ENCODE measurements at regions not wholly inside any gene's neighbourhood (a gene's known extent, or its start where the extent isn't known, plus 50 kb on each side); places are given as distances from the start of the nearest gene placed in this dataset.

DNA sequence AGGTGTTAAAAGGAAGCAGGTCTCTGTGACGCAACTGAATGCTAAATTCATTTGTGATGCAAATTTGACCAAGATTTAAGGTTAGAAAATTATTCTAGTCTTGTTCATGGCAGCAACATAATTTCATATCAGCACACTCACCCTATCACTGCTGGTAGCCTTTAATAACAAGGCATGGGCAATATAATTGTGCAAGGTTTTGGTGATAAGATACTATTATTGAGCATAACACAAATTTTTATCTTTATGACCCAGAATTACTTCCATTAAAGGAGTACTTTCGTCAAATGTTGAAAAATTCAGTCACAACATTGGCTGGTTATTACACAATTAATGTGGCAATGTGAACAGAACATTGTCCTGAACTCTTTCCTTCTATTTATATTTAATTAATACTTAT is 96.0 kb upstream of the PAM start:
- Histone ChIP-seq H3K79me2 (ENCODE audit: control insufficient read depth, insufficient read depth, low read length) (no peaks in the 10 kb centered on the region), H3K36me3 (ENCODE audit: control insufficient read depth in 2 of 2, extremely low read depth in 1 of 2, insufficient read depth in 2 of 2, low read length in 2 of 2) (no peaks in the 10 kb centered on the region), H3K9me3 (ENCODE audit: control insufficient read depth, low read depth, low read length) (no peaks in the 10 kb centered on the region), H4K20me1 (ENCODE audit: control insufficient read depth, extremely low read depth, insufficient read depth, low read length) (no peaks in the 10 kb centered on the region), H3K9me1 (ENCODE audit: control insufficient read depth, extremely low read depth, insufficient read depth, low read length) (no peaks in the 10 kb centered on the region), H3K4me3 (ENCODE audit: control insufficient read depth in 2 of 3, extremely low read depth in 1 of 3, insufficient read depth in 2 of 3, low read depth in 1 of 3, low read length in 3 of 3) (no peak overlapping the region), H3K9ac (ENCODE audit: control insufficient read depth, extremely low read depth, insufficient read depth, low read length) (no peak overlapping the region), H3K4me2 (ENCODE audit: control insufficient read depth, extremely low read depth, insufficient read depth, low read depth, low read length) (no peak overlapping the region), H3K4me1 (ENCODE audit: control insufficient read depth, extremely low read depth, insufficient read depth, low read length) (peaks cover 4% of the 10 kb centered on the region), H3K27me3 (ENCODE audit: control insufficient read depth, extremely low read depth, insufficient read depth, low read length) (no peaks in the 10 kb centered on the region), H3K27ac (ENCODE audit: control insufficient read depth, insufficient read depth, low read length) (no peak overlapping the region), H2AFZ (ENCODE audit: control insufficient read depth, low read length) (no peak overlapping the region)
- dilution Hi-C loops (cut with MboI; ENCODE audit: extremely low pct_ligation_motif_present, low sequenced_read_pairs) = no loop called here
- FAIRE-seq (no peak), DNase-seq (ENCODE audit: low read depth, low spot score) (no peak)
- no peak for TF ChIP-seq EZH2 (IDR thresholded peaks at IDR 0.05; ENCODE audit: low read length)

GRCh38 chr5:102660111-102660510 is 95.0 kb upstream of the PAM start:
- no peak for FAIRE-seq

More at GRCh38 chr5:102660111-102660510, 95.0 kb upstream of the PAM start:
- Histone ChIP-seq H2AFZ (ENCODE audit: control insufficient read depth, low read length) (no peak overlapping the region), H3K4me2 (ENCODE audit: control insufficient read depth, extremely low read depth, insufficient read depth, low read depth, low read length) (no peak overlapping the region), H3K9ac (ENCODE audit: control insufficient read depth, extremely low read depth, insufficient read depth, low read length) (no peak overlapping the region), H3K27me3 (ENCODE audit: control insufficient read depth, extremely low read depth, insufficient read depth, low read length) (no peaks in the 10 kb centered on the region), H3K4me1 (ENCODE audit: control insufficient read depth, extremely low read depth, insufficient read depth, low read length) (peaks cover 4% of the 10 kb centered on the region), H3K79me2 (ENCODE audit: control insufficient read depth, insufficient read depth, low read length) (no peaks in the 10 kb centered on the region), H3K9me3 (ENCODE audit: control insufficient read depth, low read depth, low read length) (no peaks in the 10 kb centered on the region), H3K36me3 (ENCODE audit: control insufficient read depth in 2 of 2, extremely low read depth in 1 of 2, insufficient read depth in 2 of 2, low read length in 2 of 2) (no peaks in the 10 kb centered on the region), H3K27ac (ENCODE audit: control insufficient read depth, insufficient read depth, low read length) (no peak overlapping the region), H3K4me3 (ENCODE audit: control insufficient read depth in 2 of 3, extremely low read depth in 1 of 3, insufficient read depth in 2 of 3, low read depth in 1 of 3, low read length in 3 of 3) (no peak overlapping the region), H4K20me1 (ENCODE audit: control insufficient read depth, extremely low read depth, insufficient read depth, low read length) (no peaks in the 10 kb centered on the region), H3K9me1 (ENCODE audit: control insufficient read depth, extremely low read depth, insufficient read depth, low read length) (no peaks in the 10 kb centered on the region)
- TF ChIP-seq, protein P1, sequence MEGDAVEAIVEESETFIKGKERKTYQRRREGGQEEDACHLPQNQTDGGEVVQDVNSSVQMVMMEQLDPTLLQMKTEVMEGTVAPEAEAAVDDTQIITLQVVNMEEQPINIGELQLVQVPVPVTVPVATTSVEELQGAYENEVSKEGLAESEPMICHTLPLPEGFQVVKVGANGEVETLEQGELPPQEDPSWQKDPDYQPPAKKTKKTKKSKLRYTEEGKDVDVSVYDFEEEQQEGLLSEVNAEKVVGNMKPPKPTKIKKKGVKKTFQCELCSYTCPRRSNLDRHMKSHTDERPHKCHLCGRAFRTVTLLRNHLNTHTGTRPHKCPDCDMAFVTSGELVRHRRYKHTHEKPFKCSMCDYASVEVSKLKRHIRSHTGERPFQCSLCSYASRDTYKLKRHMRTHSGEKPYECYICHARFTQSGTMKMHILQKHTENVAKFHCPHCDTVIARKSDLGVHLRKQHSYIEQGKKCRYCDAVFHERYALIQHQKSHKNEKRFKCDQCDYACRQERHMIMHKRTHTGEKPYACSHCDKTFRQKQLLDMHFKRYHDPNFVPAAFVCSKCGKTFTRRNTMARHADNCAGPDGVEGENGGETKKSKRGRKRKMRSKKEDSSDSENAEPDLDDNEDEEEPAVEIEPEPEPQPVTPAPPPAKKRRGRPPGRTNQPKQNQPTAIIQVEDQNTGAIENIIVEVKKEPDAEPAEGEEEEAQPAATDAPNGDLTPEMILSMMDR (optimal IDR thresholded peaks at IDR 0.05 in 1 of 3, IDR thresholded peaks at IDR 0.05 in 1 of 3, conservative IDR thresholded peaks at IDR 0.05 in 1 of 3; ENCODE audit: extremely low read depth in 1 of 3, insufficient read depth in 2 of 3, low read length in 3 of 3) = no peak
- TF ChIP-seq EZH2 (IDR thresholded peaks at IDR 0.05; ENCODE audit: low read length) = no peak
- dilution Hi-C loops (cut with MboI; ENCODE audit: extremely low pct_ligation_motif_present, low sequenced_read_pairs) = no loop called here
- DNase-seq (ENCODE audit: low read depth, low spot score) = no peak
